Umbilical cord (tissue), 1 donor: ENCODE measurements at regions not wholly inside any gene's neighbourhood (a gene's known extent, or its start where the extent isn't known, plus 50 kb on each side); places are given as distances from the start of the nearest gene placed in this dataset.

ENCODE experiments used
- DNase-seq: peaks from one replicate; pipeline ENCODE4 v3.0.0-alpha.2; 2015; ENCODE audit warnings: low spot score

DNA sequence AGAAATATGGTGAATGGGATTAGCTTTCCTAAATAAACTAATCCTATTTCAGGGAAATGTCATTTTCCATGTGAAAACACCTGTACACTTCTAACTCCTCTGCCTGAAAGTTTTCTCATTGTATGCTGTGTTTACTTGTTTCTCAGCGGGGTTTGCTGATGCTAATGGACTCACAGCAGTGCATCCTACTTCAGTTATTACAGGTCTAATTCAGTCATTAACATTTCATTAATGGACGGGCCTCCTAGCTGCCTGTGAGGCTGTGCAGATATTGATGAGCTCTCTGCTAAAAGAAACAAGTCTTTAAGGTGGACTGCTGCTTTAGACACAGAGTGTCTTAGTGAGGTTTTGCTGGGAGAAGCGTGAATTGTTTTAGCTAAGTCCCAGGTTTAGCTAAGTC, 1342.0 kb upstream of the ZEB2 start:
- DNase-seq: no peak

DNA sequence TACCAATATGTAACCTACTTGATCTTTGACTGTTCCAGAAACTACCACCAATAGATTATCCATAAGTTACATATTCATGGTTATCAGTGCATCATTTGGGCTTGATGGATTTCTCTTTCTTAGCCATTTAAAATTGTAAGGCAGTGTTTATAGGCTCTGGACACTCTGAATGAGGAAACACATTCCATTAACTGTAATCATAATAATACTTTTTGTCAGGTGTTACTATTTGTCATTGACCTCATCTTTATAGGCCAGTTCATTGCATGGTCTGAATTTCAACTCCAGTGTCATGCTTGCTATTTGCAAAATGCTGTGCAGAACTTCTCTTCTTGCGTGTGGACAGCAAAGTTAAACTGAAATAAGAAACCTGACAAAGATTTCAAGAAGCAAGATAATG, 1340.2 kb upstream of the ZEB2 start:
- DNase-seq: no peak

DNA sequence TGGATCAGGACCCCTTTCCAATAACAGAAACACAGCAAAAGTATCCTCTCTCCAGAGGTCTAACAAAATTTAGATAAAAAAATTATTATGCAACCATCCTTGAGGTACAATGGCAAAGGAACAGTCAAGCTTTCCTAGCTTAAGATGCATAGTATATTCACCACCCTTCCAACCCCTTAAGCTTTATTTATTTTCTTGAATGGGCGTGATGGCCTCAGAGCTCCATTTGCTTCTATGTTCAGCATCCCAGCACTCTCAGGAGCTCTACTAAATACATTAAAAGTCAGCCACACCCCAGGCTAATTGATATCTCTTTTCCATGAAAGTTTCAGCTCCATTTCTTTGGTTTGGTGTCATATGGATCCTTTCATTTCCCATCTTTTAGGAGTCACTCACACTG, 1335.2 kb upstream of the ZEB2 start:
- DNase-seq: no peak

DNA sequence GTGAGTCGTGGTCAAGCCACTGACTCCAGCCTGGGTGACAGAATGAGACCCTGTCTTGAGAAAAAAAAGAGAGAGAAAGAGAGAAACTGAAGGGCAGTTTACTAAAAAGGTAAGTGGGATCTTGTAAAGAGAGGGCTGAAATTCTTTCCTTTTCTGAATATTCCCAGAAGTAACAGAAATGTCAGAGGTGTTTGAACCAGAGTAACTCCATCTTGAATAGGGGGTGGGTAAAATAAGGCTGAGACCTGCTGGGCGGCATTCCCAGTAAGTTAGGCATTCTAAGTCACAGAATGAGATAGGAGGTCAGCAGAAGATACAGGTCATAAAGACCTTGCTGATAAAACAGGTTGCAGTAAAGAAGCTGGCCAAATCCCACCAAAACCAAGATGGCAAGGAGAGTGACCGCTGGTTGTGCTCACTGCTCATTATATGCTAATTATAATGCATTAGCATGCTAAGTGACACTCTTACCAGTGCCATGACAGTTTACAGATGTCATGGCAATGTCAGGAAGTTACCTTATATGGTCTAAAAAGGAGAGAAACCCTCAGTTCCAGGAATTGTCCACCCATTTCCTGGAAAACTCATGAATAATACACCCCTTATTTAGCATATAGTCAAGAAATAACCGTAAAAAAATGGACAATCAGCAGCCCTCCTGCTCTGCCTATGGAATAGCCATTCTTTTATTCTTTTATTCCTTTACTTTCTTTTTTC, 1334.3 kb upstream of the ZEB2 start:
- no peak for DNase-seq

DNA sequence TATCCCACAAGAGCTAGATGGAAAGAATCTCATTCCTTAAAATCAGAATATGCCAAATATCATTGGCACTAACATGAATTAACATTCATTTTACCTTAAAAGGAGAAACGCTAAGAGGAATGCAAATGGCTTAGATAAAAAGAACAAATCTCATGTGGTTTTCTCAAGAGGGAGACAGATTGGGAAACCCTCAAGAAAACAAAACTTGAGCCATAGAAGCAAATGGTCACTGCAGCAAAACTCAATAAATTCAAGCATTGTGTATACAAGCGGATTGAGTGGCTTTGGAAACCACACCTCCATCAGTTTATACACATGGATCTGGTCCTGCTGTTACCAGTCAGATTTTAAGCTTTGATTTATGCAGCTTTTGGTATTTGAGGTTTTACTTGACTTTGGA, 1331.8 kb upstream of the ZEB2 start:
- DNase-seq: peak; percentile 35

DNA sequence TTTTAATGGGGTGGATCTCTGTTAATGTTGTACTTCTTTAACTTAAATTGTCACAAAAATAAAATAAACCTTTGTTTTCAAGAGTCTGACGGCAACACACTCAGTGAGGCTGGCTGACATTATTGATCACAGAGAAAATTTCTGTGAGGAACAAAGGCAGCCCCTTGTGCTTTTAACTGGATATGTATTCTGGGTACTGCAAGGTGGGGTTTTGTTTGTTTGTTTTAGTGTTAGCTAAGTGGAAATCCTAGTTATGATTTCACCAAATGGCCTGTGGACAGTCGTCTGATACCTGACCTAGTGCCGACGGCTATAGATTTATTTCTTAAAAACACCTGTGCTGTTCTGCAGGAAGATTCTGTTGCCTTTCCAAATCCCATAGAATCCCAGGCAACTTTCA, 1329.5 kb upstream of the ZEB2 start:
- DNase-seq: no peak

DNA sequence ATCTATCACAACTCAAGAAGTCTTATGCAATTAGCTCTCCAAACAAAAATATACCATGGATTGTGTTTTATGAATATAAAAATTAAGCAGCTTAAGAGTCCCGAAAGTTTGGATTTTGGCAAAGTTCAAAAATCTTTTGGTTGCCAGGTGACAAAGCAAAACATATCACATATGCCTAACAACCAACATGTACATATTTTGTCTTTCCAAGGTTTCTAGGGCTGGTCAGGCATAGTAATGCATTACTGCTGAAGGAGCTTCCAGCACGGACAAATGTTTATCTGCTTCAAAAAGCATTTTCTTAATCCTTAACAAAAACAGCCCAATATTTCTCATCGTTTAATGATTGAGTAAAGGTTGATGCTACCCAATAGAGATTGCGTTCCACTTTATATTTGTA, 1327.1 kb upstream of the ZEB2 start:
- peak; percentile 76 for DNase-seq

DNA sequence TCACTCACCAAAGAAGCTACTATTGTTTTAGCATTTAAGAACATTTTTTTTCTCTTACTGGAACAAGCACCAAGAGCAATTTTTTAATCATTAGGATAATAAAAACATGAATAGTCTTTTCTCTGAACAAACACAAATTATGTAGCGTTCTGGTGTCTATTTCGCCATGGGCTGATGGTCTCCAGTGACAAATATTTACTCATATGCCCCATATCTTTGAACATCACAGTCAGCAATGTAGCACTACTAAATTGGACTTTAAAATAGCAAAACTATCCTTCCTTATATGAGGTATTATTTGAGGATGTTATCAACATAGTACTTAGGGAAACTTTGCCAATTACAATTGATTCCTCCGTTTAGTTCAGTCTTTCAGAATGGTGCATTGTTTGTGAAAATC, 1326.0 kb upstream of the ZEB2 start:
- DNase-seq: no peak

DNA sequence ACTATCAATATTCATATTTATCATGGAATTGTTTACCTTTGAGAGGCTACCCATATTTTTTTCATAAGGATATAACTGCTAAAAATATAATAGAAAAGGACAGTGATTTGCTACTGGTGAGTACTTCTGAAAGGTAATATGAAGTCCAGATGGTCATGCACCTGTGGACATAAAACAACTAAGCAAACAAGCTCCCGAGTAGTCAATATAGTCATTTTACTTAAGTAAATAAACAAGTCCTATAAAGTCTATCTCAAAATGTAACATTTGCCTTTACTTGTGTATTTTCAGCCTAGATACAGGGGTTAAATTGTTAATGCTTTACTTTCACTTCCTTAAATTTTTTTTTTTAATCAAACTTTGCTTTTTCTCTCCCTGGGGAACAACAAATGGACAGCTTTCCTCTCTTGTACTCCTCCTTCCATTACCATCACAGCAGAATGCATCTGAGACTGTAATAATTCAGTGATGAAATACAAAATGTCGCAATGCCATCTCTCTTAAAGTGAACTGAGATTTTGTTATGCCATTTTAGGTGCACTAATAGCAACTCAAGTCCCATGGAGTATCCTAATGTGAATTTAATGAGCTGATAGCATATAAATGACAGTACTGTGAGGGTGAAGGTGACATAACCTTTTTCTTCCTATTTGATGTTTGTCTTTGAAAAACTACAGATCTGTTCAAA, 1325.4 kb upstream of the ZEB2 start:
- no peak for DNase-seq

DNA sequence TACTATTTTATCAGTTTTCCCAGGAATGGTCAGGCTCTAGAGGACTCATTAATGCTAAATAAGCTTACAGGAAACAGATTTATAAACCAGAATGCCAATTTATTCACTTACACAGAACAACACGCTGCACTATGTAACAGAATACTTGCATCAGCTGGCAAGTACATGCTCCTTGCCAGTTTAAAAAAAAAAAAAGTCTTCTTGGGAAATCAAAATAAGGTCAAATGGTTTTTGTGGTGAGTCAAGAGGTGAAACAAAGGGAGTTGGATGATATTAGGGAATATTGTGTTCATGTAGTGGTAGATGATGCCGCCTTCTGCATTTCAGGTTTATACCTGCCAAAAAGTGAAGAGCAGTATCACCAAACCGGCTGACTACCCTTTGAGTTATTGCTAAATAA, 1322.1 kb upstream of the ZEB2 start:
- no peak for DNase-seq

DNA sequence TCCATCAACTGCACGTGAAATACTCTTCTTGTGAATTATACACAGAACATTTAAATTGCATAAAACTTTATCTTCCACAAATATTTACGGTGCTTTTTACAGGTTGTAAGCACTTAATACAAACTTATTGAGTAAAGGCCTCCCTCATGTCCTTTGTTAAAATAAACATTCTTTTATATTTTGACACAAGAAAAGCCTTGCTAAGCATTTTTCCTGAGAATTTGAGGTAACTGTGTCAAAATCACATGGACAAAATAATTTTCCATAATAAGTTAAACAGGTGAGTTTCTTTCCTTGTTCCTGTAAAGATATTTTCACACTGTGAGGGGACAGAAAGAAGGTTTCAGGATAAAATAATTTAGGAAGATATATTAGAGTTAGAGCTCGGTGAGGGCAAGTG, 1317.1 kb upstream of the ZEB2 start:
- DNase-seq: no peak

DNA sequence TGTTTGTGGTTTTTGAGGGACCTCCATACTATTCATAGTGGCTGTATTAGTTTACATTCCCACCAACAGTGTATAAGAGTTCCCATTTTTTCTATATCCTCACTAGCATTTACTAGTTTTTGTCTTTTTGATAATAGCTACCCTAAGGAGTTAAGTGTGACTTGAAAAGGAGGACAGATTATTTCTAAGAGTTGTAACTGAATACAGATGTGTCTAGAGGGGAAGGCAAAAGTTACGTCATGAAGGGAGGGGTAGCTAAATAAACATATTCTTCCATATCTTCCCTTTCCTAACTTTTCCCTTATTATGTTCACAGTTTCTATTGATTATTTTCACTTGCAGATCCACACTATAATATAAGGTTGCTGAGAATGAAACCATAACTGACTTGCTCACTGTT, 1315.7 kb upstream of the ZEB2 start:
- no peak for DNase-seq

DNA sequence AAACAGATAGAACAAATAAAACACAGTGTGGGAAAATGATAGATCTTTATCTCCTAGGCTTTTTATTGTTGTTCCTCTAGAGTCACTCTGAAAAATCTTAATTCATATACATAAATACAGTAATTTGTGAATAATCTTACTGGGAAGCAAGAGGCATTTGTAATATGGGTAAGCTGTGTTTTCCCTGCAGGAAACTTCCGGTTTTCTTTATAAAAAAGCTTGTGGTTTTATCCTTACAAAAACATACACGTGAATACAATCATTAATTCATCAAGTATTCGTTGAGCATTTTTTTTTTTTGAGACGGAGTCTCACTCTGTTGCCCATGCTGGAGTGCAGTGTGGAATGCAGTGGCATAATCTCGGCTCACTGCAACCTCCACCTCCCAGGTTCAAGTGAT, 1312.8 kb upstream of the ZEB2 start:
- no peak for DNase-seq

DNA sequence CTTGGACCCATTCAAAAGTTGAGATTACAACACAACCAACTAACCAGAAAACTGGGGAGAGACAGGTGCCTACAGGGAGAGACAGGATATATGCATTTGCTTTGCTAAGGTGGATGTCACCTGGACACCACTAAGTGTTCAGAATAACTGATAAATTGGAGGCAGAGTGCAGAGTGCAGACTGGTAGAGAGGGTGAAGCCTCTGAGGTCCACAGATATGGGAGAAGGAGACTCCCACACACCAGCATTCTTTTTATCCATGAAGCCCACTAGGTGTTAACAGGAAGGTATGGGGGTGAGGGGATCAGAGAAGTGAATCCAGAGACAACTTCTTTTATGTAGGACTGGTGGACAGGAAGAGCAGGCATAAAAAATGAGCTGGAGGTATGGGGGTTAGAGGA, 1310.0 kb upstream of the ZEB2 start:
- DNase-seq: no peak

DNA sequence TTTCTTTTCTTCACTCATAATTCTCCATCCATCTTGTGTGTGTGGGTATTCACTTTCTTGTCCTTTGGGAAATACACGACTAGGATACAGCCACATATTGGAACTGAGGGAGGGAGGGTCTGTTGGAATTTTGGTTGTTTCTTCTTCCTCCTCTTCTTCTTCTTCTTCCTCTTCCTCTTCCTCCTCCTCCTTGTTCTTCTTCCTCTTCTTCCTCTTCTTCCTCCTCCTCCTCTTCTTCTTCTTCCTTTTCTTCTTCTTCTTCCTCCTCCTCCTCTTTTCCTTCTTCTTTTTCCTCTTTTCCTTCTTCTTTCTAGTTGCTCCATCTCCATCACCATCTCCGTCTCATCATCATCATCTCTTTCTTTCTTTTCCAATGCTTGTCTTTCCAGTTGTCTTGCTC, 1307.3 kb upstream of the ZEB2 start:
- no peak for DNase-seq

DNA sequence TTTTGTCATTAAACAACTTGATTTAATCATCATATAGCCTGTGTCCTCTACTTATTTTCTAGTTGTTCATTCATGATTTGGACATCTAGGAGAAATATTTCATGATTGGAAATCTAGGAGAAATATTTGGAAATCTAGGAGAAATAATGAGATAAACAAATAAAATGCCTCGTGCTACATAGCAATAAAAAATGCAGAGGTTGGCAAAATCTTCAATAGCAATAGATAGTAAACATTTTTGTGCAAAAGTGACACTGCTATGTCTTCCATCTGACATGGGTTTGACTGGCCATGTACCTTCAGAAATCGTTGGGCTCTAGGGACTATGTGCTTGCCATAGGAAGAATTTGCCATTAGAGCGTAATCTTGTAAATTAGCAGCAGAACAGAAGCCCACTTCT, 1304.5 kb upstream of the ZEB2 start:
- DNase-seq: no peak

DNA sequence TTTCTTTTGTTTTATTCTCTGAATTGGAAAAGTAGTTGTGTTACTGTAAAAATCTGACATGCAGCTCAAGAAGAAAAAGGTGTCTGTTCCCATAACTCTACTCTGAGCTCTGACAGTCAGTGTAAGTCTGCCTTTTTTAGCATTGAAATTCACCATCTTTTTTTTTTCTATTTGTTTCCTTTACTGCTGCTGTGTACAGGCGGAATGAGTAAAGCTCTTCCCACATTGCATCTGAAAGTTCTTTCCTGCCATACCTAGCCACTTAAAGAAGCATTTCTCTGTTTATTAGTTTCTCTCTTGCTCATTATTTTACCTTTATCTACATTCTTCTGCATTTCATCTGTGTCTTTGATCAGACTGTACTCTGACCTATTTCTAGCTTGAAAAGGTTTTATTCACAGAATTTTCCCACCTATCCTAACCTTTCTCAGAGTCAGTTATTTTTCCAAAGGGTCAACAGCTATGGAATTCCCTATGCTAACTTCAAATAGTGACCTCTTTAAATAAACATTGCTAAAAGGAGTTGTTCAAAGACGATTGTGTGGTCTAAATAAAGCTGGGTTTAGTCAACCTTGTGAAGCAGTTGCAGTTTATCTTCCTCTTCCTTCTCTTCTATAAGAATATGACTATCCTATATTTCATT, 1303.1 kb upstream of the ZEB2 start:
- no peak for DNase-seq

DNA sequence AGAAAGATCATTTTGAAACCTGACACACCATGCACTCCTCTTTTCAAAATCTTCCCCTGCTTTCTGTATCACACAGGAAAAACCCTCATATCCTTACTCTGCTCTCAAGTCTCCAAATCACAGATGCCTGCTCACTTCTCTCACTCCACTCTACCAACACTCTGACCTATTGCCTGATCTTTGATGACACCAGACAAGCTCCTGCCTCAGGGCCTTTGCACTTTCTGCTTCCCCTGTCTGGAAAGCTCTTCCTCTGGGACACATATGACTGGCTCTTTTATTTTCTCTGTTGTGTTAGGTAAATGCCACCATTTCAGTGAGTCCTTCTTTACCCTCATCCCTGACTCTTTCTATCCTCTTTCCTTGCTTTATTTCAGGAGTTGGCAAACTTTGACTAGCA, 1300.7 kb upstream of the ZEB2 start:
- DNase-seq: no peak

DNA sequence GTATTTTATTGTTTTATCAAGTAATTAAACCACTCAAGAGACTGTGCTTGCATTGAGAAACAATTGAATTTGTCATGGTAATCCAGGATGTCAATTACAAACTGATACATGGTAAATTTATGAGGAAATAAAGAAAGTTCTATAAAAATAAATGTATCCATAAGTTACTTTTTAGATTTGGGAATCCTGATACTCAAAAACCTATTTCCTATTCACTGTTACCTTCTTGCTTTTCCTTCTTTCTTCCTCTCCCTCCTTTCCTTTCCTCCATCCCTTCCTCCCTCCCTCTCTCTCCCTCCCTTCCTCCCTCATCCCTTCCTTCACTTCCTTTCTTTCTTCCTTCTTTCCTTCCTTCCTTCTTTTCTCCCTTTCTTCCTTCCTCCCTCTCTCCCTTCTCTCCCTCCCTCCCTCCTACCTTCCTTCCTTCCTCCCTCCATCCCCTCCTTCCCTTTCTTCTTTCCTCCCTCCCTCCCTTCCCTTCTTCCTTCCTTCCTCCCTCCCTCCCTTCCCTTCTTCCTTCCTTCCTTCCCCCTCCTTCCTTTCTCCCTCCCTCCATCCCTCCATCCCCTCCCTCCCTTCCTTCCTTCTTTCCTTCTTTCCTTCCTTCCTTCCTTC, 1299.1 kb upstream of the ZEB2 start:
- no peak for DNase-seq

DNA sequence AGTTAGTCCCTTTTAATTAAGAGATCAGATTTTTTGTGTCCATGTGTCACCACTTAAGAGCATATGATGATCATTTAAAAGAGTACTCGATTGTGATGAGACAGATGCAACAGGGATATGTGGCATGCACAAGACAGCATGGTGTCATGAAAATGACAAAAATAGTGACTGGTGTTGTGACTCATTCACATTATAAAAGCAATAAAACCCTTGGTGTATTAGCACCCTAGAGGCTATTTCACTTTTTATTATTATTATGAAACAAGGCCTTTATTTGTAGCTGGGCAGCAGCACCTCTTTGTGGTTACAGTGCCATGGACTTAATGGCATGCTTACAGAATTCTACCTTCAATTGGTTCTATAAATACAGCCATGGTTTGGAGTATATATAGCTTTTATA, 1296.0 kb upstream of the ZEB2 start:
- DNase-seq: no peak

DNA sequence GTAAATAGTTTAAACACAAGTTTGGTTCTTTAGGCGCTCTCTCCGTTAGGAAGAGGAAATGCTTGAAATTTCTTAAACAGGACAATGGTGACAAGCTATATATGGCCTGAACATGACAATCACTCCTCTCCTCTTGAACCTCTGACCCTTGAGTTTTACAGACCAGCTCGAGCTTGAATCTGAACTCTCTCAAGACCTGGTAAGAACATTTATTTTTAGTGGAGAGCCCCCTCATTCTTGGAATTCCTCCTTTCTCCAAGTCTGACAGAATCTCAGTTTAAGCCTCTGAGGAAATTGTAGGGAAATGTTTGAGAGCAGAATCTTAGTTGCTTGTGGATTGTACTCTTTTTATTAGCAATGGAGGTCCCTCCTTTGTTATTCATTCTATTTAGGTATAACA, 1293.6 kb upstream of the ZEB2 start:
- peak; percentile 60 for DNase-seq

DNA sequence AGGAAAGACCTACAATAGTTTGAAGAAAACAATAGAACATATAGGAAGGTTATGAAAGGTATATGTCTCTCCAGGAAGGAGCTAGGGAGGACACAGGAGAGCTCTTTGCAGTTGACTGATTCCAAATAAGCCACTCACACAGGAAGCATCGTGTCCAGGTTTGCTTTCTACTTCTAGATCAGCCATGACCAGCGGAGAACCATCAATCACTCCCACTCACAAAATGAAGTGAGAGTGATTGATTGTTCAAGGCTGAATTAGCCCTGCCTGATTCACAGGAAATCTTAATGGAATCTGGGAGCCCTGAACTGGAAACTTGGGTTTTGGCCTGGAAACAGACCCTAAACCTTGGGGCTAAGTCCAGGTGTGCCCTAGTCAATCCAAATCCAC, 1292.2 kb upstream of the ZEB2 start:
- DNase-seq: no peak
